K562 (cell line): ENCODE measurements at regions not wholly inside any gene's neighbourhood (a gene's known extent, or its start where the extent isn't known, plus 50 kb on each side); places are given as distances from the start of the nearest gene placed in this dataset.

Experiments
- ATAC-seq: fragments of 200-7000 bp; cut with Tn5 transposase; 3 replicates; pipeline ENCODE4 v1.9.1; 2020; ENCODE audit warnings: moderate library complexity
- BruUV-seq: library from RNA; stranded (reverse); fragments of 400-500 nt; replicated peaks from 2 replicates; lab custom pipeline; 2021; lab: Mats Ljungman, UMichigan
- CTCF ChIA-PET: fragments of 300-600 bp; formaldehyde crosslinking; extraction: SDS; loops from one replicate; lab custom pipeline; 2021; ENCODE audit warnings: low intra/inter-chr PET ratio; lab: Yijun Ruan, JAX
- POLR2A ChIA-PET: fragments of 300-600, 350-650 bp; sonication (Branson Sonifier 250); formaldehyde crosslinking; extraction: SDS; loops from one replicate; lab custom pipeline; 2021; ENCODE audit warnings: antibody characterized with exemption, inconsistent platforms; lab: Yijun Ruan, JAX
- DNase-seq, 4 experiments: peaks; one replicate each; pipeline versions ENCODE4 v3.0.0 to v3.0.0-alpha.2; 2011 to 2018; ENCODE audit warnings: low spot score in 3 of 4, mixed read lengths in 3 of 4; ENCODE audit errors: extremely low read depth in 1 of 4
- FAIRE-seq: peaks from 2 replicates; lab custom pipeline; 2011; peaks lifted over from hg19 to GRCh38; lab: Jason Lieb, UNC
- H2AFZ ChIP-seq: 2 replicates; pipeline ENCODE4 v1.6.0; 2011; ENCODE audit warnings: low read depth, low read length, control low read depth, inconsistent platforms
- H3K27ac ChIP-seq: fragments of 200-600 bp; 3 replicates; pipeline ENCODE4 v1.8.0; 2011; ENCODE audit warnings: low read depth, mild to moderate bottlenecking, control low read depth, inconsistent platforms, low read length, moderate library complexity, mixed read lengths; ENCODE audit errors: extremely low read depth
- H3K27me3 ChIP-seq, 2 experiments: fragments of 300-600 bp in 1 of 2; 2 replicates in 1 of 2; 3 replicates in 1 of 2; pipeline versions ENCODE4 v1.6.0 to v1.8.0; 2011; ENCODE audit warnings: inconsistent platforms in 2 of 2, low read length in 2 of 2, mild to moderate bottlenecking in 1 of 2, mixed read lengths in 1 of 2, moderate library complexity in 1 of 2; ENCODE audit not compliant: control insufficient read depth in 2 of 2, insufficient read depth in 2 of 2
- H3K36me3 ChIP-seq: fragments of 300-600 bp; 3 replicates; pipeline ENCODE4 v1.8.0; 2011; ENCODE audit warnings: mild to moderate bottlenecking, low read length, inconsistent platforms; ENCODE audit not compliant: control insufficient read depth, insufficient read depth
- H3K4me1 ChIP-seq, 2 experiments: fragments of 200-600 bp in 1 of 2; replicated peaks in 1 of 2; 2 replicates in 1 of 2; 3 replicates in 1 of 2; pipeline versions ENCODE4 v1.5.1 to v1.8.0; 2011; ENCODE audit warnings: inconsistent platforms in 2 of 2, low read length in 2 of 2, mild to moderate bottlenecking in 1 of 2, mixed read lengths in 1 of 2, moderate library complexity in 1 of 2; ENCODE audit not compliant: control insufficient read depth in 2 of 2, insufficient read depth in 2 of 2
- H3K4me2 ChIP-seq: 2 replicates; pipeline ENCODE4 v1.6.1; 2011; ENCODE audit warnings: low read length, control low read depth, inconsistent platforms, mixed read lengths; ENCODE audit not compliant: insufficient read depth
- H3K4me3 ChIP-seq: fragments of 200-600 bp; sonication (generic), shearing (Covaris generic); 2 replicates; pipeline ENCODE4 v1.5.1; 2016; ENCODE audit warnings: control low read depth, inconsistent platforms
- H3K79me2 ChIP-seq: fragments of 200-600 bp; 3 replicates; pipeline ENCODE4 v1.8.0; 2011; ENCODE audit warnings: low read length, inconsistent platforms; ENCODE audit not compliant: control insufficient read depth, insufficient read depth
- H3K9ac ChIP-seq, 2 experiments: 2 replicates each; pipeline versions ENCODE4 v1.6.0 to v1.6.1; 2011; ENCODE audit warnings: low read depth in 2 of 2, low read length in 2 of 2, control low read depth in 1 of 2, inconsistent platforms in 1 of 2, mild to moderate bottlenecking in 1 of 2, mixed read lengths in 1 of 2; ENCODE audit not compliant: insufficient read depth in 1 of 2
- H3K9me1 ChIP-seq: one replicate; pipeline ENCODE4 v1.6.0; 2011; ENCODE audit warnings: inconsistent platforms, mild to moderate bottlenecking, low read length, moderate library complexity; ENCODE audit not compliant: control insufficient read depth, insufficient read depth
- H3K9me3 ChIP-seq: replicated peaks from 2 replicates; pipeline ENCODE4 v1.5.1; 2011; ENCODE audit warnings: low read depth, low read length, inconsistent platforms; ENCODE audit not compliant: control insufficient read depth, insufficient read depth
- H4K20me1 ChIP-seq: replicated peaks from 2 replicates; pipeline ENCODE4 v1.6.1; 2011; ENCODE audit warnings: low read length, inconsistent platforms, mixed read lengths; ENCODE audit not compliant: control insufficient read depth, insufficient read depth
- GATA2 ChIP-seq: sonication (generic); formaldehyde crosslinking; IDR thresholded peaks from 2 replicates; pipeline ENCODE4 v1.4.0; 2020; ENCODE audit warnings: mild to moderate bottlenecking, missing genetic modification reagents
- HDAC2 ChIP-seq: fragments of 450-650 bp; IDR thresholded peaks from 2 replicates; pipeline ENCODE4 v1.6.1; 2016; ENCODE audit warnings: mild to moderate bottlenecking
- ILF3 ChIP-seq: fragments of 450-650 bp; IDR thresholded peaks from 2 replicates; pipeline ENCODE4 v1.6.1; 2018; ENCODE audit warnings: antibody characterized with exemption, mild to moderate bottlenecking, moderate library complexity, borderline replicate concordance
- MYBL2 ChIP-seq, 2 experiments: fragments of 450-650 bp in 1 of 2; sonication (generic) in 1 of 2; formaldehyde crosslinking in 1 of 2; IDR thresholded peaks; 2 replicates each; pipeline versions ENCODE4 v1.6.1 to v1.8.1; 2017 to 2022; ENCODE audit warnings: borderline replicate concordance in 1 of 2, inconsistent platforms in 1 of 2, low read depth in 1 of 2, mild to moderate bottlenecking in 1 of 2, missing genetic modification reagents in 1 of 2, moderate library complexity in 1 of 2
- TCF7L2 ChIP-seq: fragments of 150-350 bp; IDR thresholded peaks from 2 replicates; pipeline ENCODE4 v1.6.1; 2016; ENCODE audit warnings: low read depth, mild to moderate bottlenecking, low read length, moderate library complexity
- ZNF318 ChIP-seq, 2 experiments: fragments of 450-650 bp; IDR thresholded peaks; 2 replicates each; pipeline ENCODE4 v1.6.1; 2016; ENCODE audit warnings: mild to moderate bottlenecking in 2 of 2, borderline replicate concordance in 1 of 2, low read depth in 1 of 2, moderate library complexity in 1 of 2
- WGBS: fragments of 100-300 bp; shearing (Covaris generic); methylation state at CpG from one replicate; pipeline ENCODE4 v1.1.6; 2016; ENCODE audit warnings: low coverage, mixed read lengths; ENCODE audit not compliant: insufficient coverage; ENCODE audit errors: missing lambda C conversion rate; 5-methylcytosine and 5-hydroxymethylcytosine counted together
- in situ Hi-C: fragments of 300-500 bp; cut with MboI; formaldehyde crosslinking; loops from 4 replicates; pipeline ENCODE4 v1.15.0; 2018; ENCODE audit warnings: inconsistent platforms, mixed read lengths
- intact Hi-C: fragments of 100-400 bp; cut with micrococcal nuclease; formaldehyde crosslinking; loops from 2 replicates; pipeline ENCODE4 v1.14.2; 2022
- TF ChIP-seq, protein P1 (sequence below): fragments of 450-650 bp; formaldehyde crosslinking; IDR thresholded peaks from 2 replicates; pipeline ENCODE4 v1.4.0; 2020; ENCODE audit warnings: mild to moderate bottlenecking, mixed read lengths
- TF ChIP-seq, protein P2 (sequence below): fragments of 450-650 bp; IDR thresholded peaks from 2 replicates; pipeline ENCODE4 v1.7.1; 2018; ENCODE audit warnings: mild to moderate bottlenecking, low read depth; ENCODE audit not compliant: partially characterized antibody

GRCh38 chr18:29512203-29512602 is 1335.3 kb upstream of the CDH2 start (continued):
- TF ChIP-seq, protein P1, sequence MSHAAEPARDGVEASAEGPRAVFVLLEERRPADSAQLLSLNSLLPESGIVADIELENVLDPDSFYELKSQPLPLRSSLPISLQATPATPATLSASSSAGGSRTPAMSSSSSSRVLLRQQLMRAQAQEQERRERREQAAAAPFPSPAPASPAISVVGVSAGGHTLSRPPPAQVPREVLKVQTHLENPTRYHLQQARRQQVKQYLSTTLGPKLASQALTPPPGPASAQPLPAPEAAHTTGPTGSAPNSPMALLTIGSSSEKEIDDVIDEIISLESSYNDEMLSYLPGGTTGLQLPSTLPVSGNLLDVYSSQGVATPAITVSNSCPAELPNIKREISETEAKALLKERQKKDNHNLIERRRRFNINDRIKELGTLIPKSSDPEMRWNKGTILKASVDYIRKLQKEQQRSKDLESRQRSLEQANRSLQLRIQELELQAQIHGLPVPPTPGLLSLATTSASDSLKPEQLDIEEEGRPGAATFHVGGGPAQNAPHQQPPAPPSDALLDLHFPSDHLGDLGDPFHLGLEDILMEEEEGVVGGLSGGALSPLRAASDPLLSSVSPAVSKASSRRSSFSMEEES = no peak

- Histone ChIP-seq H3K36me3 (no peaks in the 10 kb centered on the region), H4K20me1 (no peaks in the 10 kb centered on the region), H3K9ac (no peak overlapping the region), H3K9me1 (no peaks in the 10 kb centered on the region), H3K79me2 (no peaks in the 10 kb centered on the region), H3K27ac (no peak overlapping the region), H3K27me3 (no peaks in the 10 kb centered on the region), H3K9me3 (no peaks in the 10 kb centered on the region), H3K4me3 (no peak overlapping the region), H3K4me1 (no peaks in the 10 kb centered on the region), H2AFZ (no peak overlapping the region), H3K4me2 (no peak overlapping the region)
- intact Hi-C loops (no loop called here), in situ Hi-C loops (no loop called here)
- ChIA-PET CTCF (no interaction called here), POLR2A (no interaction called here)
- ATAC-seq (no peak), DNase-seq (no peak), FAIRE-seq (no peak)
- no TSS peak for BruUV-seq
- 0% methylated on average over 3 of the region's 3 CpGs for WGBS
- TF ChIP-seq MYBL2 (IDR thresholded peaks at IDR 0.05; ENCODE audit: low read depth) (no peak), MYBL2 (CRISPR knock-in tag; IDR thresholded peaks at IDR 0.05; ENCODE audit: borderline replicate concordance) (no peak), GATA2 (no peak), ILF3 (no peak), ZNF318 (IDR thresholded peaks at IDR 0.05; ENCODE audit: borderline replicate concordance in 1 of 2, low read depth in 1 of 2) (no peak), TCF7L2 (no peak), HDAC2 (no peak)
- TF ChIP-seq, protein P2, sequence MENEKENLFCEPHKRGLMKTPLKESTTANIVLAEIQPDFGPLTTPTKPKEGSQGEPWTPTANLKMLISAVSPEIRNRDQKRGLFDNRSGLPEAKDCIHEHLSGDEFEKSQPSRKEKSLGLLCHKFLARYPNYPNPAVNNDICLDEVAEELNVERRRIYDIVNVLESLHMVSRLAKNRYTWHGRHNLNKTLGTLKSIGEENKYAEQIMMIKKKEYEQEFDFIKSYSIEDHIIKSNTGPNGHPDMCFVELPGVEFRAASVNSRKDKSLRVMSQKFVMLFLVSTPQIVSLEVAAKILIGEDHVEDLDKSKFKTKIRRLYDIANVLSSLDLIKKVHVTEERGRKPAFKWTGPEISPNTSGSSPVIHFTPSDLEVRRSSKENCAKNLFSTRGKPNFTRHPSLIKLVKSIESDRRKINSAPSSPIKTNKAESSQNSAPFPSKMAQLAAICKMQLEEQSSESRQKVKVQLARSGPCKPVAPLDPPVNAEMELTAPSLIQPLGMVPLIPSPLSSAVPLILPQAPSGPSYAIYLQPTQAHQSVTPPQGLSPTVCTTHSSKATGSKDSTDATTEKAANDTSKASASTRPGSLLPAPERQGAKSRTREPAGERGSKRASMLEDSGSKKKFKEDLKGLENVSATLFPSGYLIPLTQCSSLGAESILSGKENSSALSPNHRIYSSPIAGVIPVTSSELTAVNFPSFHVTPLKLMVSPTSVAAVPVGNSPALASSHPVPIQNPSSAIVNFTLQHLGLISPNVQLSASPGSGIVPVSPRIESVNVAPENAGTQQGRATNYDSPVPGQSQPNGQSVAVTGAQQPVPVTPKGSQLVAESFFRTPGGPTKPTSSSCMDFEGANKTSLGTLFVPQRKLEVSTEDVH = no peak
These were observed 1325.0 kb upstream of the CDH2 start for GRCh38 chr18:29501952-29502351.
